ENCODE measurements at regions not wholly inside any gene's neighbourhood (a gene's known extent, or its start where the extent isn't known, plus 50 kb on each side); places are given as distances from the start of the nearest gene placed in this dataset.

- DNase-seq (ENCODE audit: low spot score in 2 of 2) (no peak), FAIRE-seq (no peak)
Observed at GRCh38 chr16:5505091-5505887, 407.7 kb upstream of the EEF2KMT start.

- peak; percentile 9 to 52 for DNase-seq (ENCODE audit: low spot score in 2 of 2)
- FAIRE-seq: no peak
Observed at GRCh38 chr16:5504064-5504781, 406.6 kb upstream of the EEF2KMT start.

- FAIRE-seq: no peak
Observed at GRCh38 chr16:5502944-5503343, 405.3 kb upstream of the EEF2KMT start.

GRCh38 chr16:5502467-5502869, 404.9 kb upstream of the EEF2KMT start:
- FAIRE-seq (no peak), DNase-seq (ENCODE audit: low spot score in 2 of 2) (peak in 1 of 2 donors; percentile 42)

More at GRCh38 chr16:5502944-5503343, 405.3 kb upstream of the EEF2KMT start:
- no peak for DNase-seq (ENCODE audit: low spot score in 2 of 2)

GRCh38 chr16:5500526-5500925, 402.9 kb upstream of the EEF2KMT start:
- DNase-seq (ENCODE audit: low spot score in 2 of 2): no peak

DNA sequence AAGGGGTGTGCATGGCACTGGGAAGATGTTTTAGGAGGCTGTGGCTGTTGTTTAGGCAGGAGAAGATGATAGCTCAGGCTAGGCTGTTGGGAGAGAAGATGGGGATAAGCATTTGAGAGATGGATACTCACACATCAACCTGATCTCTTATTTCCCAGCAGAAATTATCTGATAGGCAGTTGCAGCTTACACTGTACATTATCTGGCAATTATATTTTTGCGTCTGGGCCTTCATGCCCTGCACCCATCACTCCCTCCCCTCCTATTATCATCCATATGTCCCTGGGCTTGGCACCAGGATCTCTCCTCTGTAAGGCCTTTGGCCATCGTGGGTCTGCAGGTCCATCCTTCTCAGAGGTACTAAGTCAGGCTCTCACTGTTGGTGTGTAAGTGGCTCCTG, 401.0 kb upstream of the EEF2KMT start:
- FAIRE-seq: no peak
- no peak for DNase-seq (ENCODE audit: low spot score in 2 of 2)

More at GRCh38 chr16:5500526-5500925, 402.9 kb upstream of the EEF2KMT start:
- no peak for FAIRE-seq

GRCh38 chr16:5496013-5496412, 398.4 kb upstream of the EEF2KMT start:
- DNase-seq (ENCODE audit: low spot score in 2 of 2) (no peak), FAIRE-seq (no peak)

DNA sequence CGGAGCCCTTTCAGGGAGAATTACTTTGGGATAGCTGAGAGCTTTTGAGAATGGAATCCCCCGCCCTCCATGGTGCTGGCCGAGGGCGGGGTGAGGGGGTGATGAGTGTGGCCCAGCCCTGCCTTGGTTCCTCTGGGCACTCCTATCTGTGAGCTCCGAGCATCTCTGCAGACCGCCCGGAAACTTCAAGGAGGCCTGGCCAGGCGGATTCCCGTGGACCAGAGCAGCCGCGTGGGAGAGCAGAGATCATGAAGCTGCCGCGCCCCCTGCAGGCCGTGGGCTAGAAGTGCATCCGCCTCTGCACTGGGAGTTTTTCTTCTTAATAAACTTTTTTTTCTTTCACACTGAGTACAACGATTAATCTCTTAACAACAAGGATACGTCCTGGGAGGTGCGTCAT, 392.9 kb upstream of the EEF2KMT start:
- no peak for FAIRE-seq
- DNase-seq (ENCODE audit: low spot score in 2 of 2): peak in 1 of 2 donors; percentile 46

GRCh38 chr16:5488581-5488980, 391.0 kb upstream of the EEF2KMT start:
- DNase-seq (ENCODE audit: low spot score in 2 of 2) (no peak), FAIRE-seq (no peak)

DNA sequence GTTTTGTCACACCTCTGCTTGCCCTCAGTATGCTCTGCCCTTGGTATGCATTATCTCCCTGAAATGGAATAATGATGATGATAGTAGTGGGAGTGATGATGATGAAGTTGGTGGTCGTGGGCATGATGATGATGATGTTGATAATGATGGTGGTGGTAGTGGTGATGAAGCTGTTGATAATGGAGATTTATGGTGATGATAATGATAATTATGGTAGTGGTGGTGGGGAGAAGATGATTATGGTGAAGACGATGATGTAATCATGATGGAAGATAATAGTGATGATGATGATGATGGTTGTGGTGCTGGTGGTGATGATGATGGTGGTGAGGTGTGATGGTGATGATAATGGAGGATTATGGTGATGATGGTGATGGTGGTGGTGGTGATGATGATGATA, 390.1 kb upstream of the EEF2KMT start:
- no peak for DNase-seq (ENCODE audit: low spot score in 2 of 2)
- no peak for FAIRE-seq

GRCh38 chr16:5482256-5482655, 384.7 kb upstream of the EEF2KMT start:
- DNase-seq (ENCODE audit: low spot score in 2 of 2): no peak
- no peak for FAIRE-seq

- DNase-seq (ENCODE audit: low spot score in 2 of 2) (no peak), FAIRE-seq (no peak)
Observed at GRCh38 chr16:5480431-5481195, 383.0 kb upstream of the EEF2KMT start.

- no peak for DNase-seq (ENCODE audit: low spot score in 2 of 2)
- no peak for FAIRE-seq
Observed at GRCh38 chr16:5479926-5480325, 382.3 kb upstream of the EEF2KMT start.

- FAIRE-seq (no peak), DNase-seq (ENCODE audit: low spot score in 2 of 2) (no peak)
Observed at GRCh38 chr16:5478036-5478435, 380.4 kb upstream of the EEF2KMT start.

- DNase-seq (ENCODE audit: low spot score in 2 of 2) (no peak), FAIRE-seq (no peak)
Observed at GRCh38 chr16:5477251-5477650, 379.7 kb upstream of the EEF2KMT start.

- DNase-seq (ENCODE audit: low spot score in 2 of 2) (no peak), FAIRE-seq (no peak)
Observed at GRCh38 chr16:5472552-5472951, 375.0 kb upstream of the EEF2KMT start.

DNA sequence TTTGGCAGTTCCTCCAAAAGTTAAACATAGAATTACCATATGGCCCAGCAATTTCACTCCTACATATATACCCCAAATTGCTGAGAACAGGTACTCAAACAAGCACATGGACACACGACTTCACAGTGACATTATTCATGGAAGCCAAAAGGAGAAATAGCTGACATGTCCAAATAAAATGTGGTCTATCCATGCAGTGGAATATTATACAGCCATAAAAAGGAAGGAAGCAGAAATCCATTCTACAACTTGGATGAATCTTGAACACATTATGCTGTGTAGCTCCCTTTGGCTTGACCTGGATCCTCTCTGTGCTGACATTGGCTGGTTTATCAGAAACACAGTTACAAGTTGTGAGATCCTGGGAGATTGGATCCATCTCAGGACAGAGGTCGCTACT, 370.9 kb upstream of the EEF2KMT start:
- DNase-seq (ENCODE audit: low spot score in 2 of 2) (no peak), FAIRE-seq (no peak)

- DNase-seq (ENCODE audit: low spot score in 2 of 2) (no peak), FAIRE-seq (no peak)
Observed at GRCh38 chr16:5467552-5467951, 370.0 kb upstream of the EEF2KMT start.

- DNase-seq (ENCODE audit: low spot score in 2 of 2): no peak
- no peak for FAIRE-seq
Observed at GRCh38 chr16:5466551-5466950, 369.0 kb upstream of the EEF2KMT start.

GRCh38 chr16:5465714-5466113, 368.1 kb upstream of the EEF2KMT start:
- FAIRE-seq: no peak

DNA sequence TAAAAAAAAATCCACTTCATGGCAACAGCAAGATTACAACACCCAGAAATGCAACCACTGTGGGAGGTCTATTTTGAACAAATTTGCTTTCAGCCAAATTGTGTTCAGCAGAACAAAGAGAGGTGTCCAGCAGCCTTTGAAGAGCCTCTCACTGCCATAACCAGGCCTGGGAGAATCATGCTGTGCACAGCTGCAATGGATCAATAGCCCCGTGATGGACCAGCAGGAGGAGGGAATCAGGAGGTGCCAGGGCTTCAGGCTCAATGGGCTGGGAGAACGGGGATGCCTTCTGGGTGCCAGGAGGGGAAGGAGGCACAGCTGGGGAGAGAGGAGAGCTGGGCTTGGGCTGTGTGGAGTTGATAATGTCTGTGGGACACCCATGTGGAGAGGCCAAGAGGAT, 366.2 kb upstream of the EEF2KMT start:
- no peak for DNase-seq (ENCODE audit: low spot score in 2 of 2)
- no peak for FAIRE-seq

More at GRCh38 chr16:5465714-5466113, 368.1 kb upstream of the EEF2KMT start:
- DNase-seq (ENCODE audit: low spot score in 2 of 2): no peak

Measured in frontal cortex (tissue), 3 donors.